HepG2 (cell line): ENCODE measurements at regions not wholly inside any gene's neighbourhood (a gene's known extent, or its start where the extent isn't known, plus 50 kb on each side); places are given as distances from the start of the nearest gene placed in this dataset.

Experiments used
- ATAC-seq: fragments of 200-7000 bp; cut with Tn5 transposase; 3 replicates; pipeline ENCODE4 v1.9.1; 2020; ENCODE audit warnings: mild to moderate bottlenecking, moderate library complexity
- BruUV-seq: library from RNA; stranded (reverse); fragments of 400-500 nt; replicated peaks from 2 replicates; lab custom pipeline; 2021; lab: Mats Ljungman, UMichigan
- CTCF ChIA-PET: fragments of 300-600 bp; formaldehyde crosslinking; extraction: SDS; loops from one replicate; lab custom pipeline; 2021; ENCODE audit warnings: low total read pairs, inconsistent platforms, low intra/inter-chr PET ratio; lab: Yijun Ruan, JAX
- POLR2A ChIA-PET: fragments of 350-600 bp; sonication (Branson Sonifier 250); formaldehyde crosslinking; loops from one replicate; lab custom pipeline; 2020; ENCODE audit warnings: antibody characterized with exemption, inconsistent platforms; lab: Yijun Ruan, JAX
- DNase-seq: peaks from one replicate; pipeline ENCODE4 v3.0.0-alpha.2; 2015; ENCODE audit warnings: low spot score
- FAIRE-seq: peaks from 3 replicates; lab custom pipeline; 2011; peaks lifted over from hg19 to GRCh38; lab: Jason Lieb, UNC
- H2AFZ ChIP-seq: one replicate; pipeline ENCODE4 v1.6.1; 2011; ENCODE audit warnings: low read length, inconsistent platforms
- H3K27ac ChIP-seq: fragments of 300-600 bp; 3 replicates; pipeline ENCODE4 v1.8.0; 2011; ENCODE audit warnings: mixed run types, mild to moderate bottlenecking, mixed read lengths, low read length, inconsistent platforms; ENCODE audit not compliant: insufficient read depth; ENCODE audit errors: extremely low read length
- H3K27me3 ChIP-seq, 2 experiments: fragments of 200-600 bp in 1 of 2; 2 replicates in 1 of 2; 3 replicates in 1 of 2; pipeline versions ENCODE4 v1.6.0 to v1.8.0; 2011; ENCODE audit warnings: low read length in 2 of 2, mild to moderate bottlenecking in 2 of 2, moderate library complexity in 2 of 2, inconsistent platforms in 1 of 2; ENCODE audit not compliant: insufficient read depth in 2 of 2, control insufficient read depth in 1 of 2
- H3K36me3 ChIP-seq, 2 experiments: fragments of 200-600 bp in 1 of 2; replicated peaks in 1 of 2; 2 replicates in 1 of 2; 3 replicates in 1 of 2; pipeline versions ENCODE4 v1.5.1 to v1.8.0; 2011; ENCODE audit warnings: low read length in 2 of 2, inconsistent platforms in 1 of 2; ENCODE audit not compliant: insufficient read depth in 2 of 2, control insufficient read depth in 1 of 2
- H3K4me1 ChIP-seq: 2 replicates; pipeline ENCODE4 v1.5.1; 2012; ENCODE audit warnings: low read length, inconsistent platforms; ENCODE audit not compliant: insufficient read depth
- H3K4me2 ChIP-seq: 2 replicates; pipeline ENCODE4 v1.6.0; 2011; ENCODE audit warnings: low read depth, low read length, inconsistent platforms
- H3K4me3 ChIP-seq, 3 experiments: fragments of 200-600 bp in 1 of 3; sonication (generic), shearing (Covaris generic) in 1 of 3; replicated peaks in 1 of 3; 2 replicates each; pipeline ENCODE4 v1.5.1; 2011 to 2016; ENCODE audit warnings: low read length in 3 of 3, inconsistent platforms in 2 of 3, low read depth in 2 of 3, mild to moderate bottlenecking in 2 of 3, control low read depth in 1 of 3, mixed read lengths in 1 of 3; ENCODE audit not compliant: insufficient read depth in 1 of 3
- H3K79me2 ChIP-seq: one replicate; pipeline ENCODE4 v1.6.1; 2011; ENCODE audit warnings: low read length, inconsistent platforms; ENCODE audit not compliant: insufficient read depth
- H3K9ac ChIP-seq: 2 replicates; pipeline ENCODE4 v1.6.0; 2011; ENCODE audit warnings: mild to moderate bottlenecking, low read depth, low read length, inconsistent platforms; ENCODE audit not compliant: insufficient read depth
- H3K9me3 ChIP-seq: 2 replicates; pipeline ENCODE4 v1.5.1; 2012; ENCODE audit warnings: mild to moderate bottlenecking, low read length
- H4K20me1 ChIP-seq: 2 replicates; pipeline ENCODE4 v1.6.0; 2011; ENCODE audit warnings: inconsistent platforms, mild to moderate bottlenecking, low read length, moderate library complexity; ENCODE audit not compliant: insufficient read depth
- AKNA ChIP-seq: sonication (generic); formaldehyde crosslinking; IDR thresholded peaks from 2 replicates; pipeline ENCODE4 v1.4.0; 2020; ENCODE audit warnings: missing genetic modification reagents, borderline replicate concordance
- CCAR2 ChIP-seq: fragments of 200-400 bp; formaldehyde crosslinking; optimal IDR thresholded peaks from 2 replicates; pipeline ENCODE3; 2018; ENCODE audit warnings: low read depth, mild to moderate bottlenecking, low read length, moderate library complexity
- CCDC6 ChIP-seq: sonication (generic); formaldehyde crosslinking; IDR thresholded peaks from 2 replicates; pipeline ENCODE4 v1.8.1; 2022; ENCODE audit warnings: mild to moderate bottlenecking, missing genetic modification reagents, moderate library complexity
- FOXM1 ChIP-seq: sonication (generic); formaldehyde crosslinking; IDR thresholded peaks from 2 replicates; pipeline ENCODE4 v1.5.0; 2020; ENCODE audit warnings: missing genetic modification reagents
- MAFF ChIP-seq: IDR thresholded peaks from 2 replicates; pipeline ENCODE4 v1.6.1; 2011; ENCODE audit warnings: low read depth, low read length, improper control_type of control experiment
- NR2F2 ChIP-seq: IDR thresholded peaks from 2 replicates; pipeline ENCODE4 v1.6.1; 2012; ENCODE audit warnings: low read depth, inconsistent platforms, borderline replicate concordance
- PHF20 ChIP-seq: sonication (generic); formaldehyde crosslinking; IDR thresholded peaks from 2 replicates; pipeline ENCODE4 v1.5.0; 2020; ENCODE audit warnings: mild to moderate bottlenecking, missing genetic modification reagents
- PRDM15 ChIP-seq: sonication (generic); formaldehyde crosslinking; IDR thresholded peaks from 2 replicates; pipeline ENCODE4 v1.4.0; 2020; ENCODE audit warnings: missing genetic modification reagents
- RARA ChIP-seq: IDR thresholded peaks from 2 replicates; pipeline ENCODE4 v1.6.1; 2016; ENCODE audit warnings: missing genetic modification reagents, missing compliant biosample characterization
- ZBTB7B ChIP-seq: sonication (generic); formaldehyde crosslinking; IDR thresholded peaks from 2 replicates; pipeline ENCODE4 v1.4.0; 2020; ENCODE audit warnings: missing genetic modification reagents
- ZBTB8A ChIP-seq: sonication (generic); formaldehyde crosslinking; IDR thresholded peaks from 2 replicates; pipeline ENCODE4 v1.4.0; 2020; ENCODE audit warnings: mild to moderate bottlenecking, low read depth, missing genetic modification reagents, borderline replicate concordance
- ZNF263 ChIP-seq: sonication (generic); formaldehyde crosslinking; IDR thresholded peaks from 2 replicates; pipeline ENCODE4 v1.4.0; 2020; ENCODE audit warnings: missing genetic modification reagents
- ZNF430 ChIP-seq: sonication (generic); formaldehyde crosslinking; IDR thresholded peaks from 2 replicates; pipeline ENCODE4 v1.9.0; 2021; ENCODE audit warnings: mild to moderate bottlenecking, missing genetic modification reagents
- ZNF605 ChIP-seq: sonication (generic); formaldehyde crosslinking; IDR thresholded peaks from 2 replicates; pipeline ENCODE4 v1.8.0; 2022; ENCODE audit warnings: mild to moderate bottlenecking, missing genetic modification reagents
- ZNF841 ChIP-seq: sonication (generic); formaldehyde crosslinking; IDR thresholded peaks from 2 replicates; pipeline ENCODE4 v1.8.1; 2023; ENCODE audit warnings: missing genetic modification reagents, borderline replicate concordance
- WGBS: methylation state at CpG from one replicate; pipeline ENCODE4 v1.1.6; 2017; ENCODE audit warnings: low lambda C conversion rate; 5-methylcytosine and 5-hydroxymethylcytosine counted together
- in situ Hi-C: cut with HindIII; loops from 2 replicates; pipeline ENCODE4 v1.10.0; 2017; ENCODE audit warnings: low pct_unique_long_range_greater_than_20kb; ENCODE audit not compliant: extremely low pct_ligation_motif_present
- intact Hi-C: fragments of 100-400 bp; cut with micrococcal nuclease; formaldehyde crosslinking; loops from one replicate; pipeline ENCODE4 v1.10.0; 2022; ENCODE audit not compliant: unreplicated experiment

- DNase-seq = no peak
- H3K27me3 ChIP-seq = peaks cover 0 to 6% of the 10 kb centered on the region in 2 experiments; a peak in 1 of 5 replicates
- in situ Hi-C loops (loop anchor here (25.0 kb wide), 1 partner anchor 702 kb away; no protein-coding TSS in a partner anchor), intact Hi-C loops (loop anchor here (5.0 to 10.0 kb wide), 4 partner anchors 139 to 712 kb away; no protein-coding TSS in a partner anchor)
- H3K4me1 ChIP-seq = no peaks in the 10 kb centered on the region
- H3K9ac ChIP-seq = no peak overlapping the region
- BruUV-seq = no TSS peak
- no peak overlapping the region for H3K4me3 ChIP-seq
- no peak overlapping the region for H2AFZ ChIP-seq
- no peak for TF ChIP-seq RARA (CRISPR knock-in tag)
- no peak for TF ChIP-seq PHF20 (CRISPR knock-in tag)
- no peak for TF ChIP-seq CCAR2
- no peak for TF ChIP-seq ZBTB7B (CRISPR knock-in tag)
- no peak for TF ChIP-seq FOXM1
- TF ChIP-seq PRDM15 = no peak
- no peak for TF ChIP-seq AKNA (CRISPR knock-in tag)
- no peak for TF ChIP-seq NR2F2
- TF ChIP-seq MAFF = no peak
- TF ChIP-seq ZNF430 (CRISPR knock-in tag) = no peak
- TF ChIP-seq ZNF263 (CRISPR knock-in tag) = no peak
- TF ChIP-seq ZNF605 = no peak
- TF ChIP-seq ZBTB8A (CRISPR knock-in tag) = no peak
- no peak for TF ChIP-seq ZNF841 (CRISPR knock-in tag)
- TF ChIP-seq CCDC6 = no peak
- H3K79me2 ChIP-seq = no peaks in the 10 kb centered on the region
- H3K27ac ChIP-seq = no peak overlapping the region
- ChIA-PET CTCF (no interaction called here), POLR2A (no interaction called here)
- H3K36me3 ChIP-seq = no peaks in the 10 kb centered on the region
- WGBS = 16% methylated on average over 13 of the region's 13 CpGs
- no peaks in the 10 kb centered on the region for H3K9me3 ChIP-seq
- H3K4me2 ChIP-seq = no peak overlapping the region
- no peak for FAIRE-seq
- ATAC-seq = no peak; the same call in 2 of the 3 replicates
- no peaks in the 10 kb centered on the region for H4K20me1 ChIP-seq
Observed at GRCh38 chr18:59835605-59836379, 64.0 kb upstream of the PMAIP1 start.
